Memory B cell (primary cell): ENCODE measurements at regions not wholly inside any gene's neighbourhood (a gene's known extent, or its start where the extent isn't known, plus 50 kb on each side); places are given as distances from the start of the nearest gene placed in this dataset.
A peak's percentile ranks its signal among the peaks of the same experiment; 100 is the strongest.
"Not testable (repeated sequence)": the region's sequence is repeated elsewhere in the genome, so short reads cannot be mapped to it uniquely, and the experiment has no call there.

ENCODE experiments used
- ATAC-seq: fragments of 150-1000 bp; cut with Tn5 transposase; 2 replicates; pipeline ENCODE4 v1.10.0; 2021; ENCODE audit warnings: low read depth, mild to moderate bottlenecking, moderate library complexity
- DNase-seq, 2 donors: peaks; one replicate each; pipeline ENCODE4 v3.0.0; 2022; ENCODE audit warnings: low spot score in 2 of 2
- H3K27ac Mint-ChIP-seq: one replicate; pipeline ENCODE4 v1.8.0; 2022; ENCODE audit warnings: mild to moderate bottlenecking, moderate library complexity, mixed read lengths
- H3K27me3 Mint-ChIP-seq: one replicate; pipeline ENCODE4 v1.8.0; 2022; ENCODE audit warnings: mixed read lengths
- H3K36me3 Mint-ChIP-seq: one replicate; pipeline ENCODE4 v1.8.0; 2022; ENCODE audit warnings: mild to moderate bottlenecking, mixed read lengths
- H3K4me1 Mint-ChIP-seq: one replicate; pipeline ENCODE4 v1.8.0; 2022; ENCODE audit warnings: mixed read lengths
- H3K4me3 Mint-ChIP-seq: one replicate; pipeline ENCODE4 v1.8.0; 2022; ENCODE audit warnings: mild to moderate bottlenecking, moderate library complexity, mixed read lengths
- H3K9me3 Mint-ChIP-seq: one replicate; pipeline ENCODE4 v1.8.0; 2022; ENCODE audit warnings: mixed read lengths

DNA sequence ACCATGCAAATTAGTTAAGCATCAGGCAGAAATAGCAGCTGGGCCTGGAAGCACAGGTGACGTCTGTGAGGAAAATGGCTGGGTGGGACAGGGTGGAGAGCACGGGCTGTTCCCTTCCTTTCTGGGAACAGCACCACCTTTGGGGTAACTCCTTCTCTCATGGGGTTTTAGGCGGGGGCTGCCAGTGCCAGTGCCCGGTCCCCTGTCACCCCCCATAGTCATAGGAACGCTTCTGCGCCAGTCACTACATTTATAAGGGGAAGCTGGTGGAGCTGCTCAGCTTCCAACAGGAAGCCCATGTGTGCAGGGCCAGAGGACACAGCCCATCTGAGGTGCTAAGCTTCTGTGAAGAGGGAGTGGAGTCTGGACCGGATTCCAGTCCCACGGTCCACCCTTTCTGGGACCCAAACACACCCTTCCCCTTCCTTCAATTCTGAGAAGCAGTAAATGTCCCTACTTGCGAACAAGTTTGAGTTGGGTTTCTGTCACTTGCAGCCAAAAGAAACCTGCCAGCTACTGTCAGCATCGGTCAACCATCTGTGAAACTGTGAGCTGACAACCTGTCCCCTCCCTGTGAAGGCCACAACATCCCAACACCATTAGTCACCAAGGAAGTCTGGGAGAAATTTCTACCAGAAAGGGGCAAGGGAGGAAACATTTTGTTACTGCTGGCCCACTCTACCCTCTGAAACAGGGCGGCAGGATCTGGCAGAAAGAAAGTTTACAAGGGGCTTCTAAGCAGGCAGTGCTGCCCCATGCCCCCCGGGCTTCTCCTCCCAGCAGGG is 86.0 kb upstream of the AMZ2 start:
- ATAC-seq (no peak), DNase-seq (no peak)
- Mint-ChIP-seq H3K27ac (no peak overlapping the region), H3K4me1 (no peaks in the 10 kb centered on the region), H3K36me3 (peaks cover 1% of the 10 kb centered on the region), H3K4me3 (no peak overlapping the region), H3K9me3 (no peaks in the 10 kb centered on the region), H3K27me3 (no peaks in the 10 kb centered on the region)

DNA sequence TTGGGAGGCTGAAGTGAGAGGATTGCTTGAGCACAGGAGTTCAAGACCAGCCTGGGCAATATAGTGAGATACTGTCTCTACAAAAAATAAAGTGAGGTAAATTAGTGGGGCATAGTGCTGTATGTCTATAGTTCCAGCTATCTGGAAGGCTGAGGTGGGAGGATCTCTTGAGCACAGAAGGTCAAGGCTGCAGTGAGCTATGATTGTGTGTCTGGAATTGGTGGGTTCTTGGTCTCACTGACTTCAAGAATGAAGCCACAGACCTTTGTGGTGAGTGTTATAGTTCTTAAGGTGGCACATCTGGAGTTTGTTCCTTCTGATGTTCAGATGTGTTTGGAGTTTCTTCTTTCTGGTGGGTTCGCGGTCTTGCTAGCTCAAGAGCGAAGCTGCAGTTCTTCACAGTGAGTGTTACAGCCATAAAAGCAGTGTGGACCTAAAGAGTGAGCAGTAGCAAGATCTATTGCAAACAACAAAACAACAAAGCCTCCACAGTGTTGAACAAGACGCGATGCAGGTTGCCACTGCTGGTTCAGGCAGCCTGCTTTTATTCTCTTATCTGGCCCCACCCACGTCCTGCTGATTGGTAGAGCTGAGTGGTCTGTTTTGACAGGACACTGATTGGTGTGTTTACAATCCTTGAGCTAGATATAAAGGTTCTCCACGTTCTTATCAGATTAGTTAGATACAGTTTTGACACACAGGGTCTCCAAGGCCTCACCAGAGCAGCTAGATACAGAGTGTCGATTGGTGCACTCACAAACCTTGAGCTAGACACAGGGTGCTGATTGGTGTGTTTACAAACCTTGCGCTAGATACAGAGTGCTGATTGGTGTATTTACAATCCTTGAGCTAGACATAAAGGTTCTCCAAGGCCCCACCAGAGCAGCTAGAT is 79.3 kb upstream of the AMZ2 start:
- not testable (repeated sequence) for DNase-seq, H3K4me1 Mint-ChIP-seq, H3K27me3 Mint-ChIP-seq, ATAC-seq, H3K36me3 Mint-ChIP-seq, H3K9me3 Mint-ChIP-seq, H3K27ac Mint-ChIP-seq
- H3K4me3 Mint-ChIP-seq, result peak overlapping the region; percentile 66

DNA sequence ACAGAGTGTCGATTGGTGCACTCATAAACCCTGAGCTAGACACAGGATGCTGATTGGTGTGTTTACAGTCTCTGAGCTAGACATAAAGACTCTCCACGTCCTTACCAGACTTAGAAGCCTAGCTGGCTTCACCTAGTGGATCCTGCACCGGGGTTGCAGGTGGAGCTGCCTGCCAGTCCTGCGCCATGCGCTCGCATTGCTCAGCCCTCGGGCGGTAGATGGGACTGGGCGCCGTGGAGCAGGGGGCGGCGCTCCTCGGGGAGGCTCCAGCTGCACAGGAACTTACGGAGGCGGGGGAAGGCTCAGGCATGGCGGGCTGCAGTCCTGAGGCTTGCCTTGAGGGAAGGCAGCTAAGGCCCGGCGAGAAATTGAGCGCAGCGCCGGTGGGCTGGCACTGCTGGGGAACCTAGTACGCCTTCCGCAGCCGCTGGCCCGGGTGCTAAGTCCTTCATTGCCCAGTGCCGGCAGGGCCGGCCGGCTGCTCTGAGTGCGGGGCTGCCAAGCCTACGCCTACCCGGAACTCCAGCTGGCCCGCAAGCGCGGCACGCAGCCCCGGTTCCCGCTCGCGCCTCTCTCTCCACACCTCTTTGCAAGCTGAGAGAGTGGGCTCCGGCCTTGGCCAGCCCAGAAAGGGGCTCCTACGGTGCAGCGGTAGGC is 78.5 kb upstream of the AMZ2 start:
- not testable (repeated sequence) for H3K27ac Mint-ChIP-seq, H3K27me3 Mint-ChIP-seq, H3K4me1 Mint-ChIP-seq, ATAC-seq, H3K36me3 Mint-ChIP-seq, DNase-seq, H3K9me3 Mint-ChIP-seq
- peak overlapping the region; percentile 66 for H3K4me3 Mint-ChIP-seq

DNA sequence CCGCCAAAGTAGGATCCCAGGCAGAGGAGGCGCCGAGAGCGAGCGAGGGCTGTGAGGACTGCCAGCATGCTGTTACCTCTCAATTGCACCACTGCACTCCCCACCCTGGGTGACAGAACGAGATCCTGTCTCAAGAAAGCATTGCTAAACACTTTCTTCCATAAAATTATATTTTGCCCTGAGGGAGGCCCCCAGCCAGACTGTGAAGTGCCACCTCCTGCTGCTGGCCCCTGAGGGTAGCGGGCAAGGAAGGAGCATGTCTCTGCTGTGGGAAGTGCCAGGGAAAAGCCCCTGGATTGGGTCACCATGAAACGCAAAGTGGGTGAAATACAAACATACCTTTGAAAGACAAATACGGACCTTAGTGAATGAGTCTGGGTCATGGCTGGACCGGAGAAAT is 78.0 kb upstream of the AMZ2 start:
- ATAC-seq (no peak), DNase-seq (no peak)
- Mint-ChIP-seq H3K4me1 (no peaks in the 10 kb centered on the region), H3K4me3 (peak overlapping the region; percentile 5), H3K27ac (no peak overlapping the region), H3K9me3 (no peaks in the 10 kb centered on the region), H3K27me3 (no peaks in the 10 kb centered on the region), H3K36me3 (no peaks in the 10 kb centered on the region)

DNA sequence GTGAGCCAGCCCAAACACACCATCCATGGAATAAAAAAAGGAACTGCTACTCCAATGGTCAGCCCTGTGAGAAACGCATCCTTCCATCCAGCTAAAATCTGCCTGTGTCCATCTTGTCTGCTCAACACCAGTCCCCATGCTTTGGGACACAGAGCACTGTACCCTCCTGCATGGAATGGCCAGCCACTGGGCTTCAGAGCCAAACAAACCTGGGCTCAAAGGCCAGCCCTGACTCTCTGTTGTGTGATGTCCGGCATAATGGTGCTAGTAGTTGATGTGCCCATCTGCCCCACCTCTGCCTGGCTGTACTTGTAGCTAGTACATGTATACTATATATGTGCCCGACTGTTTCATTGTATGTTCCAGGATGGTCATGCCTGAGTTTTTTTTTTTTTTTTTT is 77.6 kb upstream of the AMZ2 start:
- DNase-seq (no peak), ATAC-seq (no peak)
- H3K36me3 Mint-ChIP-seq, result no peaks in the 10 kb centered on the region
- no peaks in the 10 kb centered on the region for H3K27me3 Mint-ChIP-seq
- H3K4me1 Mint-ChIP-seq, result no peaks in the 10 kb centered on the region
- H3K9me3 Mint-ChIP-seq, result no peaks in the 10 kb centered on the region
- H3K27ac Mint-ChIP-seq, result no peak overlapping the region
- H3K4me3 Mint-ChIP-seq, result no peak overlapping the region

DNA sequence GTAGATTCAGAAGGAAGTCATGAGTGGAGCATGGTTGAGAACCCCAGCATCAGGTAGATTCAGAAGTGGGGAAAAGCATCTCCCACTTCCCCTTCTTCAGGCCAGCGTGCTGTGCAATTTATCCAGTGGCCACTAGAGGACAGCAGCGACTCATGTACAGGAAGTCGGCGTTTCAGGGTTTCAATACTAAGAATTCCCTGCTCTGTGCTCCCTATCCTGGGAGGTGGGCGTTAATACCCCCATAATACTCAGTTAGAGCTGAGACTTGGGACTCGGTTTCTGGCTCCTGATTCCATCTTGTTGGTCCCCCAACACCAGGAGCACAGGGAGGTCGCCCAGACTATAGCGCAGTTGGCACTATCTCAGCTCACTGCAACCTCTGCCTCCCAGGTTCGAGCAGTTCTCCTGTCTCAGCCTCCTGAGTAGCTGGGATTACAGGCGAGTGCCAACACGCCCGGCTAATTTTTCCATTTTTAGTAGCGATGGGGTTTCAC is 75.3 kb upstream of the AMZ2 start:
- ATAC-seq (peak; percentile 99), DNase-seq (peak; percentile 78 to 80)
- no peaks in the 10 kb centered on the region for H3K36me3 Mint-ChIP-seq
- H3K9me3 Mint-ChIP-seq, result no peaks in the 10 kb centered on the region
- no peaks in the 10 kb centered on the region for H3K27me3 Mint-ChIP-seq
- no peak overlapping the region for H3K4me3 Mint-ChIP-seq
- no peaks in the 10 kb centered on the region for H3K4me1 Mint-ChIP-seq
- no peak overlapping the region for H3K27ac Mint-ChIP-seq

DNA sequence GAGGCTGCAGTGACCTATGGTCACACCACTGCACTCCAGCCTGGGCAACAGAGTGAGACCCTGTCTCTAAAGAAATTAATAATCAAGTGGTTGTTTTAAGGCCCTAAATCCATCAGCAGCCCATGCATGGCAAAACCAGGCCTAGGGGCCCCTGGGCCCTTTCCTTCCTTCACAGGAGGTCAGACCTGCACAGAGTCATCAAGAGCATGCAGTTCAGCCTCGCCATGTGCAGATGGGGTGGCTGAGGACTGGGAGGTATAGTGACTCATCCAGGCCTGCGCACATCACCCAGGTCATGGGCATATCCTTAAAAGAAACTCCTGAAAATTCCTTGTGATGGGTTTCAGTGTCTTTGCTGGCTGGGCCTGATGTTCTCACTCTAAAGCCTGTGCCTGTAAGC is 72.4 kb upstream of the AMZ2 start:
- H3K4me3 Mint-ChIP-seq, result no peak overlapping the region
- H3K36me3 Mint-ChIP-seq, result peaks cover 2% of the 10 kb centered on the region
- DNase-seq, result no peak
- H3K27me3 Mint-ChIP-seq, result no peaks in the 10 kb centered on the region
- no peaks in the 10 kb centered on the region for H3K9me3 Mint-ChIP-seq
- ATAC-seq, result no peak
- H3K4me1 Mint-ChIP-seq, result peaks cover 2% of the 10 kb centered on the region
- H3K27ac Mint-ChIP-seq, result no peak overlapping the region

DNA sequence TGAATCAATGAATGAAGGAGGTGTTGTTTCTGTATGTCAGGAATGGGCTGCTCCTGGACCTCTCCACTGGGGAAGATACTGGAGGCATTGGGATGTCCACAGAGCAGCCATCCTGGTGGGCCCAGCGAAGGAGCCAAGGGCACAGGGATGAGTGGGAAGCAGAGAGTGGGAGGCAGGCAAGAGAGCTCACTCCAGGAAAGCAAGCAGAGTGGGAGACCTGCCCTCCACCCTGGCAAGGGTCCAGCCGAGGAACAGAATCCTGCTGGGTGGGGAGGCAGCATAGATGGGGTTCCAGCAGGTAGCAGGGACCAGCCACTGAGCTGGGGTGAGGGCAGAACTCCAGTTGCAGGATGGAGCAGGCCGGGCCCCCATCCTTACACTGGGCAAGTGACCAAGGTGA is 71.9 kb upstream of the AMZ2 start:
- ATAC-seq (no peak), DNase-seq (no peak)
- H3K27ac Mint-ChIP-seq, result no peak overlapping the region
- H3K4me1 Mint-ChIP-seq, result peaks cover 6% of the 10 kb centered on the region
- no peaks in the 10 kb centered on the region for H3K27me3 Mint-ChIP-seq
- no peaks in the 10 kb centered on the region for H3K9me3 Mint-ChIP-seq
- no peak overlapping the region for H3K4me3 Mint-ChIP-seq
- H3K36me3 Mint-ChIP-seq, result peaks cover 2% of the 10 kb centered on the region

DNA sequence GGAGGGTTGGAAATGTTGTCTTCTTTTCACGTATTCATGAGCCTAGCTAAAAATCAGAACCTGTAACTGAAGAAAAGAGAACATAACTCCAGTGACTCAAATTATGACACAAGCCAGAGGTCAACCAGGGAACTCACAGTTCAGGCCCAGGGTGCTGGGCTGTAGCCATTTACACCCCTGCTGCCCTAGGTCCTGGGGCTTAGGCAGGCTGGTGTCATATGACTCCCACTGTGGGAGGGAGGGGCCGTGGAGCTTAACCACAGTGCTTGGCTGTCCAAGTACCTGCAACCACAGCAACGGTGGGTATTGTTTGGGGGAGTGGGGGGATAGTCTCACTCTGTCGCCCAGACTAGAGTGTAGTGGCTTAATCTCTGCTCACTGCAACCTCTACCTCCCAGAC is 71.1 kb upstream of the AMZ2 start:
- H3K27me3 Mint-ChIP-seq, result no peaks in the 10 kb centered on the region
- H3K27ac Mint-ChIP-seq, result no peak overlapping the region
- DNase-seq, result no peak
- no peaks in the 10 kb centered on the region for H3K9me3 Mint-ChIP-seq
- H3K4me3 Mint-ChIP-seq, result no peak overlapping the region
- ATAC-seq, result no peak
- peaks cover 2% of the 10 kb centered on the region for H3K36me3 Mint-ChIP-seq
- H3K4me1 Mint-ChIP-seq, result peaks cover 6% of the 10 kb centered on the region

DNA sequence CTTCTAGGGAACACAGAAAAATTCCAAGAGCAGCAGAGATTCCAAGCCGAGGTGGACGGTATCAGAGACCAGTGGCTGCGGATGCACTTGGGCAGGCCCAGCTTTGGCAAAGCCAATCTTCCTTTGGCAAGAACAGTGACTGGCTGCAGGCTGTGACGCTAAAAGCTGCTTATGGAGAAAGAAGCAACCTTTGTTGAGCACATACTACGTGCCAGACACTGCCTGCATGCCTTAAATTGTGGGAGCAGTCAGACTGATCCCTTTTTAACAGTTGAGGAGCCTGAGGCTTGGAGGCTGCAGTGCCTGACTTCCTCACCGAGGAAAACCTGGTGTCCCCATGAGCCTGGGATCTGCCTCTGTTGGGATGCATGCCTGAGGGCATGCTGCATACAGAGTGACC is 69.0 kb upstream of the AMZ2 start:
- H3K36me3 Mint-ChIP-seq, result peaks cover 2% of the 10 kb centered on the region
- no peaks in the 10 kb centered on the region for H3K9me3 Mint-ChIP-seq
- no peak overlapping the region for H3K4me3 Mint-ChIP-seq
- DNase-seq (no peak), ATAC-seq (no peak)
- H3K27me3 Mint-ChIP-seq, result no peaks in the 10 kb centered on the region
- H3K27ac Mint-ChIP-seq, result no peak overlapping the region
- H3K4me1 Mint-ChIP-seq, result peaks cover 13% of the 10 kb centered on the region

DNA sequence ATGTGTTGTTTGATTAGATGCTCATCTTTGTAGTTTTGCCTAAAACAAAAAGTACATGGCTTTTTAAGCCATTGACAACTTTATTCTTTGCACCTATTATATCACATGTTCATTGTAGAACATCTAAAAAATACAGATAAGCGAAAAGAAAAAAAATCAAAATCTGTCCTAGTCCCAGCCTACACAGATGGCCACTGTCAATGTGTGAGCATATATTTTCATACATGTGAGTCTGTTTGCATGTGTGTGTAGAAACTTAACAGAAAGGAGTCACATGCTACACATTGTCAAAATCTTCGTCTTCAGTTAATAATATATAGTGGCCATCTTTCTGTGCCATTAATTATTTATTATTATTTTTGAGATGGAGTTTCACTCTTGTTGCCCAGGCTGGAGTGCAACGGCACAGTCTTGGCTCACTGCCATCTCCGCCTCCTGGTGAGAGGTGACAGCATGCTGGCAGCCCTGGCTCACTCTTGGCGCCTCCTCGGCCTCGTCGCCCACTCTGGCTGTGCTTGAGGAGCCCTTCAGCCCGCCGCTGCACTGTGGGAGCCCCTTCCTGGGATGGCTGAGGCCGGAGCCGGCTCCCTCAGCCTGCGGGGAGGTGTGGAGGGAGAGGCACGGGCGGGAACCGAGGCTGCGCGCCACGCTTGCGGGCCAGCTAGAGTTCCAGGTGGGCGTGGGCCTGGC is 68.5 kb upstream of the AMZ2 start:
- Mint-ChIP-seq H3K4me1 (peaks cover 19% of the 10 kb centered on the region), H3K9me3 (no peaks in the 10 kb centered on the region), H3K27me3 (no peaks in the 10 kb centered on the region), H3K27ac (no peak overlapping the region), H3K4me3 (no peak overlapping the region), H3K36me3 (peaks cover 2% of the 10 kb centered on the region)
- no peak for ATAC-seq
- no peak for DNase-seq

DNA sequence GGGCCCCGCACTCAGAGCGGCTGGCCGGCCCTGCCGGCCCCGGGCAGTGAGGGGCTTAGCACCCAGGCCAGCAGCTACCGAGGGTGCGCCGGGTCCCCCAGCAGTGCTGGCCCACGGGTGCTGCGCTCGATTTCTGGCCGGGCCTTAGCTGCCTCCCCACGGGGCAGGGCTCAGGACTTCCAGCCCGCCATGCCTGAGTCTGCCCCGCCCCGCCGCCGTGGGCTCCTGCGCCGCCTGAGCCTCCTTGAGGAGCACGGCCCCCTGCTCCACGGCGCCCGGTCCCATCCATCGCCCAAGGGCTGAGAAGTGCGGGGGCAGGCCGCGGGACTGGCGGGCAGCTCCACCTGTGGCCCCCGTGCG is 67.9 kb upstream of the AMZ2 start:
- peaks cover 2% of the 10 kb centered on the region for H3K36me3 Mint-ChIP-seq
- no peaks in the 10 kb centered on the region for H3K9me3 Mint-ChIP-seq
- H3K4me1 Mint-ChIP-seq, result peaks cover 24% of the 10 kb centered on the region
- ATAC-seq, result no peak
- no peak for DNase-seq
- no peaks in the 10 kb centered on the region for H3K27me3 Mint-ChIP-seq
- H3K27ac Mint-ChIP-seq, result no peak overlapping the region
- no peak overlapping the region for H3K4me3 Mint-ChIP-seq

DNA sequence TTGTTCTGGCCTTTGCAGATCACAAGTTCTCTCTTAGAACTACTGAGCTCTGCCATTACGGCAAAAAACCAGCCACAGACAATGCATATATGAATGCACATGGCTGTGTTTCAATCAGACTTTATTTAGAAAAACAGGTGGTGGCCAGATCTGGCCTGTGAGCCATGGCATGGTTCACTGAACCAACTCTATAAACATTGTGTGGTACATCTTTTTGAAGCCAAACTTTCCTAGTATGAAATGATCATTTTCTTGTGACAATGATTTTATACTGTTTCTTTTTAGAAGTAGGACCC is 65.9 kb upstream of the AMZ2 start:
- no peak for DNase-seq
- Mint-ChIP-seq H3K27me3 (no peaks in the 10 kb centered on the region), H3K4me1 (peaks cover 34% of the 10 kb centered on the region), H3K9me3 (no peaks in the 10 kb centered on the region), H3K4me3 (peak overlapping the region; percentile 80), H3K36me3 (peaks cover 3% of the 10 kb centered on the region), H3K27ac (peak overlapping the region; percentile 83)
- peak; percentile 57 for ATAC-seq
